HG03196 (cell line): ENCODE measurements at regions not wholly inside any gene's neighbourhood (a gene's known extent, or its start where the extent isn't known, plus 50 kb on each side); places are given as distances from the start of the nearest gene placed in this dataset.
"Not testable (repeated sequence)": the region's sequence is repeated elsewhere in the genome, so short reads cannot be mapped to it uniquely, and the experiment has no call there.

Source experiments
- ATAC-seq: cut with Tn5 transposase; IDR thresholded peaks from one replicate; pipeline ENCODE4 v1.9.1; 2021; ENCODE audit not compliant: unreplicated experiment

DNA sequence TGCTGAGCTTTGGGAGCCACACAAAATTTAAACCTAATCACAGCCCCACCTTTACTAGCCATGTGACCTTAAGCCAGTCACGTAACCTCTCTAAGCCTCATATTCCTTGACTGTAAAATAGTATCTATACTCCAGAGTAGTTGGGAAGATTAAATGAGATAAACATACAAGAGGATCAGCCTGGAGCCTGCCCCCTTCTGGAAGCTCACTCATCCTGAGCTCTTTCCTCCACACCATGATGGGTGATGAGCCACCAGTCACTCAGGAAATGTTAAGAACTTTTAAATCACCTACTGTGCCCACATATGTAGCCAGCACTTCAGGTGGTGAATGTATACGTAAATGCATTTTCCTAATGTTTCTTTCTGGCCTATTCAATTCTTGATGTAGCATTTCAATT, 195.9 kb upstream of the DDX18 start:
- no peak for ATAC-seq

DNA sequence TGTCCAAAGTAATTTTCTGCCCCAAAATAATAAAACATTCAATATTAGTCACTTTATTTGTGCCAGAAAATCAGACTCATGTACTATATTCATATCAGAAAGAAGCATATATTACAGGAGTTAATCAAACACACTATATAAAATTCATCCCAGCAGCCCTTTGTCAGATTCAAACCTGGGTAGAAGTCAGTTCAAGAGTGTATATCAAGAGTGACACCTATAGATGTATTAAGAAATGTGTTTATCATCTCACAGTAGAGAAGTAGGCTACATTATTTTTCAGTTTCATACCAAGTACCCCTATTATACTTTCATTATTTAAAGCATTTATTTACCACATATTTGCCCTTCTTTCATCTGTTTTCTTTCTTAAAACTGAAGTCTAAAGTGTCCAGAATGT, 193.2 kb upstream of the DDX18 start:
- ATAC-seq: no peak

GRCh38 chr2:117623175-117623574, 191.3 kb upstream of the DDX18 start:
- ATAC-seq: not testable (repeated sequence)

DNA sequence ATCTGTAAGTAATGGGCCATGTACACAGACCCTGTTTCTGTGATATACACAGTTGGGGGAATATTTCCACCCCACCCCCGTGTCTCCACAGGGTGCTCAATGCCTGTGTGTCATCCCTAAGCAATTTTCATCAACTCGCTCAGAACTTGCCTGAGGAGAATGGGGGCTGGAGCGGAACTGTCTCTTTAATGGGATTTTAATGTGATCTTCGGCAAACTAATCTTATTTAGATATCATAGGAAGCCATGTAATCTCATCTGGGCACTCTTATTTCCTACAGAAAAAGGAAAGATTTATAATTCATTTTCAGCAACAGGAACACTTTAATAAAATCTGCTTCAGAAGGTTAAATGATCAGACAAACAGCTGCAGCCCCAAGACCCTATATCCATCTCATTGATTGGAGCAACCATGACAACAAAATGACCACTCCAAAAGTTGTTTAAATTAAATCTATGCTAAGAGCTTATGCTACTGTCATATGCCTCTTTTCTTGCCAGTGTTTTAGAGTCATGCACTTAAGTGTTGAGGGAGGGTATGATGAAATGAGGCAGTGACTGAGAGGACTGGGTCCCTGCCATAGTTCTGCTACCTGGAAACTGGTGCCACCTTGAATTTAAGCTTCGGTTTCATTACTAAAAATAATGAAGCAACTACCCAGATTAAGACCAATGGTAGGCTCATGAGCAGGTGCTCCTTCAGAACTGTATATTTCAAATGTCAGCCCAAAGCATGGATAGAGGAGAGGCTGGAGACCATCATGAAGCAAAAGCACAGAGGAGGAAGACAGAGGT, 183.1 kb upstream of the DDX18 start:
- ATAC-seq: no peak

DNA sequence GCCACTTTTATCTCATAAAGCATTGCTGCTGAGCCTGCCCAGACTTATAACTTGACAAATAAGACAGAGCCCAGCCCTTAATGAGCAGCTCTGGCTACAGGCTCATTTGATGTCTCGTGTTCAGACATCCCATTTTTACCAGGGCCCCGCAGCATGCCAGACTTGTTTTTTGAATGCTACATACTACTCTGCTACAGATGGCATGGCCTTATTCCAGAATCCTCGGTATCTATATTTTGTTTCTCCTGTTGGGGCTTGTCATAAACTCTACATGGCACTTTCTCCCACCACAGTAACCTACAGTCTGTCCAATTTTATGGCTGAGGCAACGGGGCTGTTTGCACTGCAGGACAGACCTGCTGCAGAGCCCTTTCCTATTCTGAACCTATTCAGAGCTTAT, 179.0 kb upstream of the DDX18 start:
- no peak for ATAC-seq

DNA sequence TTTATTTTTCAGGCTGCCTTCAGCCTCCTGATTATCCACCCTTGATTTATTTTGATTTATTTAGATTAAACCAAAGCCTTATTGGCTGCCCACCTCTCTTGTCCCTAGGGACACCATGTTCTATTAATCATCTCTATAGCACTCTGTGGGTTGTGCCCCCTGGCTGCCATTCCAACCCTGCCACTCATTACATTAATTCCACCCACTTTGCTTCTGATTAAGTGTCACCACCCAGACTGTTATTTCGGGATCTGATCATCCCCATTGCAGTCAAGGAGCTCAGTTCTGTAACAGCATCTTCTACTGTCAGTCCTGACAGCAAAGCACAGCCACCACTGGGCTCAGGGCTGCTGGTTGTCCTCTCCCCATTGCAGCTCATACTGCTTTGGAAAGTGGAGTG, 175.1 kb upstream of the DDX18 start:
- ATAC-seq: no peak

DNA sequence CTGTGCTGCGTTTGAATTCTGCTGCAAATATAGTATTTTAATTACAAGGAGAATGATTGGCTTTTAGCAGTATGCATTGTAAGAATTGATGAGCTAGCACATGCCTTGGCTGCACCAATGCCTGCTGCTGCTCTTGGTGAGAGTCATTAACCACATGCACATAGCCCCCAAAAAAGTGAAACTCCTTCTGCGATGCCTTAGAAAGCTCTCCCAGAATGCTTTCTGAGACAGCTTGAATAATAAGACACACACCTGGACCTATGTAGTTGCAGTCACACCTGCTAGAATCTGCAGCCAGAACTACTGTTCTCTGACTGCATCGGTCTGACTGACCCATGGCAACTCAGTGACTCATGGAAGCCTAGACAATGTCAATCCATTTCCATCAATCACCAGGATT, 170.1 kb upstream of the DDX18 start:
- ATAC-seq: no peak

GRCh38 chr2:117645458-117645857, 169.0 kb upstream of the DDX18 start:
- no peak for ATAC-seq

- ATAC-seq: no peak
Measured at GRCh38 chr2:117646099-117646498, 168.4 kb upstream of the DDX18 start.

DNA sequence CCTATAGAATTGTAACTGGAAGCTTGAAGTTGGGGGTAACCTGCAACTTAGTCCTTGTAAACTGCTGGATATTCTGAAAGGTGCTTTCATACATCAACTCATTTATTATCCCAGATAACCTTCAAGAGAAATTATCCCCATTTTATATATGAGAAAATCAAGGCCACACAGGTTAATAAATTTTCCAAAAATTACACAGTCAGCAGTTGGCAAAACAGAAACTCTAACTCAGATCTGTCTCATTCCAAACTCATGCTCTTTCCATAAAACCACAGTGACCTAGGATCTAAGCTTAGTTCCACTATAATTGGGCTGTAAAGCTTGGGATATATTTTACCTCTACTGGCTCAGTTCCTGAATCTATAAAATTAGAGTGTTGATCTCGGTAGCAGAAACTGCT, 167.6 kb upstream of the DDX18 start:
- ATAC-seq: no peak

GRCh38 chr2:117656546-117656945, 157.9 kb upstream of the DDX18 start:
- no peak for ATAC-seq

DNA sequence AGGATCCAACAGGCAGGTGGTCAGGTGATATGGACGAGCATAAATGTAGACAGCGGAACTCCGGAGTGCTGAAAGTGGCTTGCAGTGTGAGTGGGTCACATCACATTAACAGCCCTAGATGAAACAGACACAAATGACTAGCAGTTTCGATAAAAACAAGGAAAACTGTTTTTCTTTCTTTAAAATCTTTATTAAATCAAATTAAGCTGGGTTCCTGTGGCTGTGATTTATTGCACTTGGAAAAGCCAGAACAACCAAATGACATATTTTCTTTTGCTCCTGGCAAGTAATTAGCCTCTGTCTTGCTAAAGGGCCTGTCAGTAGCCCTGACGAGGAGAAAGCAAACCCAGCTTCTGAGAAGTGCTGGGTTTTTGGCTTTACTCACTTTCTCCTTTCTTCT, 152.9 kb upstream of the DDX18 start:
- ATAC-seq: no peak

DNA sequence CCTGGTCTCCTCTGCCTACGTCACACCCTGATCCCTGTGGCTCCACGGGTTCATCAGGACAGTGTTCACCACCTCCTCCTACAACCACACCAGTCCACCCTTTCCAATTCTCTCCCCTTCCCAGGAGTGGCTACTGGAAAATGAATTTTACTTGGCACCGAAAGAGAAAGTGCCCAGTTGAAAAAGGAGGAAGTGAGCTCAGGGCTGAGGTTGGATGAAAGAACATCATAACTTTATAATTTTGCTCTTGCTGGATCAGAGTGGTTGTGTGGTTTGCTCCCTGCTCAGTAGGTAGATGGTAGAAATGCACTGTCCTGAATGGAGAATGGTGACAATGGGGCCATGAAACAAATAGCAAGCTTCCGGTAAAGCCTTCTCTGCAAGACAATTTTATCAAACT, 140.3 kb upstream of the DDX18 start:
- no peak for ATAC-seq

GRCh38 chr2:117679952-117680351, 134.5 kb upstream of the DDX18 start:
- ATAC-seq: no peak

GRCh38 chr2:117684919-117685318, 129.6 kb upstream of the DDX18 start:
- ATAC-seq: no peak

DNA sequence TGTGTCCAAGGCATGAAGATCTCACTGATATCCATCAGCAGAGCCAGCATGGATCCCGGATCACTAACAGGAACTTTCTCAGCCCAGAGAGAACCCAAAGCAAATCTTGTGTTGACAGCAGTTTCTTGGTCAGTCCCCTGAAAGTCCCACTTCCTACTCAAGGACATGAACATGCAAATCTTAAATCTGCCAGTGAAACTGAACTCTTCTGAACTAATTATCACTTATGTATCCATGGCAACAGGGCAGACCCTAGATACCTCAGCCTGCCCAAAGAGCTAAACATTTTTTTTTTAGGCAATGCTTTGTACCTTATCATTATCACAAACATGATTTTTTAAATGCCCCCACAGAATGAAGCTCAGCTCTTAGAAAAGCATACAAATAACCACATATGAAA, 127.8 kb upstream of the DDX18 start:
- peak; percentile 74 for ATAC-seq

DNA sequence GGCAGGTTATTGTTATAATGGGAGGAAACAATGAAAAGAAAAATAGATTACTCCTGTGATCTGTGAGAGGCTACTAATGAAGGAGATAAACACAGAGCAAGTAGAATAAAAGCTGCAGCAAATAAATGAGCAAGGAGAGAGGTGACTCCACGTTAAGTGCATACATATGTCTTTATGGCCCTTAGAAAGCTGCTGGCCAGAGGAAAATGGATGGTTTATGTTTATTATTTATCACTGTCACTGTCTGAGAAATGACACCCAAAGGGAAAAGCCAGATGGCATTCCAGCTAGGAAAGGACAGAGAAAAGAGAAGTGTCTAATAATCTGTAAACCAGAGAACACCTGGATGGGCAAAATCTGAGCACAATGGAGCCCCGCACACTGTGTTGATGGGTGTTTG, 122.9 kb upstream of the DDX18 start:
- no peak for ATAC-seq

GRCh38 chr2:117692001-117692763, 122.3 kb upstream of the DDX18 start:
- no peak for ATAC-seq

DNA sequence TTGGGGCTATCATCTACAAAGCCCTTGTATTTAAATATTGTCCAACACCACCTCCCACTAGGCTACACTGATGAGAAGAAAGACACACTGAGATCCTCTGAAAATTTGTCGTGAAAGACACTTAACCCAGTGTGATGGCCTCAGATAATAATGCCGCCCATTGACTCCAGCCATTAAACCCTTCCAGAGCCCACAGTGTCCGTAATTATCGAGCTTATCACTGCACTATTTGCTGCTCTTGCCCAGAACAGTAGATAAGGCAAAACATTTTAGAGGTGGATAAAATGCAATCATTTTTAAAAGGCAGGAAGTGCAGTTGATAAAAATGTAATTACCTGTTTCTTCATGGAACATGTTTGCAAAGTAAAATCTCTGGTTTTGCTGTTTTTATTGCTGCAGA, 121.3 kb upstream of the DDX18 start:
- no peak for ATAC-seq

DNA sequence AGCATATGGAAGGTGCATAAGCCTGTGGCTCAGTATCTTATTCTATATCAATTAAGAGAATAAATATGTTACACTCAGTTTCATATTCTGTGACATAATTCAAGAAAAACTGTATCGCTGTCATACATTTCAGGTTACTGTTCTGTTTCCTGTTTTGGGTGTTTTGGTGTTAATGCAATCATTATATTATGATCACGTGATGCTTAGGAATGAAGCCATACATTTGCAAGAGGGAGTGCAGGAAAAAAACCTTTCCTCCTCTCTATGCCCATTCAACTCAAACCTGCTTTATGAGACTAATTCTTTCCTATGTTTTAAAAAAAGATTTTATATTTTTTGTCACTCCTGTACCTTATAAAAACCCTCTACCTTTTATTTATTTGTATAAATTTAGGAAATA, 120.8 kb upstream of the DDX18 start:
- ATAC-seq: no peak

- ATAC-seq: no peak
Measured at GRCh38 chr2:117698287-117698686, 116.2 kb upstream of the DDX18 start.

GRCh38 chr2:117698819-117699218, 115.7 kb upstream of the DDX18 start:
- ATAC-seq: no peak

GRCh38 chr2:117700471-117700870, 114.0 kb upstream of the DDX18 start:
- no peak for ATAC-seq
